ENCODE measurements at regions not wholly inside any gene's neighbourhood (a gene's known extent, or its start where the extent isn't known, plus 50 kb on each side); places are given as distances from the start of the nearest gene placed in this dataset.
A peak's percentile ranks its signal among the peaks of the same experiment; 100 is the strongest.

- no peak overlapping the region for H3K4me3 ChIP-seq
- no peak for TF ChIP-seq CTCF (IDR thresholded peaks at IDR 0.05; ENCODE audit: low read depth, low read length)
Observed at GRCh38 chrX:43582540-43582913, 73.6 kb upstream of the MAOA start.

DNA sequence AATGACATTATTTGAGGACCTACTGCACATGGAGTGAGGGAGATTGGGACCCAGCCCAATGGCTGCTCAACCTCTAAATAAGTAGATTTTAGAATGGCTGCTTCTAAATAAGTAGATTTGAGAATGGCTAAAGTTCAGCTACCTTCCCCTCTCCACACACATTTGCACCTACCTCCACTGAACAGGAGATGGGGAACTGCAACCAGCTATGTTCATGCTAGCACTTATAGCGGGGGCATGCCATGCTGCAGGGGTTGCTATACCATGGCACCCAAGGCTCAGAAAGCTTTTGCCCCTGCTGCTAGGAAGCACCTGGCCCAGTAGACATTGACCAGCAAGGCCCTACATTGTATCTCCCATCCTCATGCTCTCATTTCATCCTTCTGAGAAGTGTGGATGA, 70.2 kb upstream of the MAOA start:
- DNase-seq (ENCODE audit: low read depth in 1 of 2, low spot score in 1 of 2), result no peak
- no peaks in the 10 kb centered on the region for H3K4me1 ChIP-seq (ENCODE audit: low read depth)
- no peak for TF ChIP-seq CTCF (IDR thresholded peaks at IDR 0.05; ENCODE audit: low read depth, low read length)

More at GRCh38 chrX:43582540-43582913, 73.6 kb upstream of the MAOA start:
- no peaks in the 10 kb centered on the region for H3K27me3 ChIP-seq
- no peaks in the 10 kb centered on the region for H3K36me3 ChIP-seq
- no peaks in the 10 kb centered on the region for H3K9me3 ChIP-seq (ENCODE audit: low read depth)
- H3K4me1 ChIP-seq (ENCODE audit: low read depth), result no peaks in the 10 kb centered on the region
- H3K27ac ChIP-seq, result no peak overlapping the region
- no peak for DNase-seq (ENCODE audit: low read depth in 1 of 2, low spot score in 1 of 2)

GRCh38 chrX:43586830-43587229, 69.3 kb upstream of the MAOA start:
- no peaks in the 10 kb centered on the region for H3K27me3 ChIP-seq
- H3K27ac ChIP-seq, result no peak overlapping the region
- no peak for TF ChIP-seq CTCF (IDR thresholded peaks at IDR 0.05; ENCODE audit: low read depth, low read length)
- H3K4me3 ChIP-seq, result no peak overlapping the region
- H3K9me3 ChIP-seq (ENCODE audit: low read depth), result no peaks in the 10 kb centered on the region
- H3K36me3 ChIP-seq, result no peaks in the 10 kb centered on the region
- DNase-seq (ENCODE audit: low read depth in 1 of 2, low spot score in 1 of 2), result no peak
- H3K4me1 ChIP-seq (ENCODE audit: low read depth), result no peaks in the 10 kb centered on the region

More for the DNA sequence above, 70.2 kb upstream of the MAOA start:
- Histone ChIP-seq H3K4me3 (no peak overlapping the region), H3K27ac (no peak overlapping the region), H3K27me3 (no peaks in the 10 kb centered on the region), H3K36me3 (no peaks in the 10 kb centered on the region), H3K9me3 (ENCODE audit: low read depth) (no peaks in the 10 kb centered on the region)

- H3K4me1 ChIP-seq (ENCODE audit: low read depth), result no peaks in the 10 kb centered on the region
- H3K27me3 ChIP-seq, result no peaks in the 10 kb centered on the region
- peak in 1 of 2 donors; percentile 75 for DNase-seq (ENCODE audit: low read depth in 1 of 2, low spot score in 1 of 2)
- no peaks in the 10 kb centered on the region for H3K9me3 ChIP-seq (ENCODE audit: low read depth)
- H3K36me3 ChIP-seq, result no peaks in the 10 kb centered on the region
- no peak overlapping the region for H3K27ac ChIP-seq
- no peak for TF ChIP-seq CTCF (IDR thresholded peaks at IDR 0.05; ENCODE audit: low read depth, low read length)
- no peak overlapping the region for H3K4me3 ChIP-seq
Observed at GRCh38 chrX:43589735-43590134, 66.4 kb upstream of the MAOA start.

- Histone ChIP-seq H3K4me1 (ENCODE audit: low read depth) (no peaks in the 10 kb centered on the region), H3K36me3 (no peaks in the 10 kb centered on the region), H3K27me3 (no peaks in the 10 kb centered on the region), H3K4me3 (no peak overlapping the region), H3K9me3 (ENCODE audit: low read depth) (no peaks in the 10 kb centered on the region), H3K27ac (no peak overlapping the region)
- DNase-seq (ENCODE audit: low read depth in 1 of 2, low spot score in 1 of 2), result peak in 1 of 2 donors; percentile 69
- TF ChIP-seq CTCF (IDR thresholded peaks at IDR 0.05; ENCODE audit: low read depth, low read length), result no peak
Observed at GRCh38 chrX:43590150-43590549, 65.9 kb upstream of the MAOA start.

DNA sequence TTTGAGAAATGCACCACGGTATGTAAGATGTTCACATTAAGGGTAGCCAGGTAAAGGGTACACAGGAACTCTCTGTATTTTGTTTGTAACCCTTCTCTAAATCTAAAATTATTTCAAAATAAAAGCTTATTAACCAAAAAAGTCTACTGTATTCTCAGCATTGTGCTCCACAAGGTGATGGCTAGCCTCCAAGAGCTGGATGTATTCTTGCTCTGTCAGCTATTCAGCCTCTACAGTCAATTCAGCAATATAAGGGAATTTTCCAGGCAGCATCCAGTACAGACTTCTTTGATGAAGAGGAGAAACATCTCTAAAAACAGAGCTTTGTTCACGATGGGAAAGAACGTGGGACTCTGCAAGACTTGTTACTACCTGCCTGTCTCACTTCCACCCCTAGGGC, 63.5 kb upstream of the MAOA start:
- H3K27ac ChIP-seq, result no peak overlapping the region
- no peaks in the 10 kb centered on the region for H3K36me3 ChIP-seq
- no peak overlapping the region for H3K4me3 ChIP-seq
- H3K27me3 ChIP-seq, result no peaks in the 10 kb centered on the region
- TF ChIP-seq CTCF (IDR thresholded peaks at IDR 0.05; ENCODE audit: low read depth, low read length), result no peak
- no peaks in the 10 kb centered on the region for H3K4me1 ChIP-seq (ENCODE audit: low read depth)
- peak in 1 of 2 donors; percentile 26 for DNase-seq (ENCODE audit: low read depth in 1 of 2, low spot score in 1 of 2)
- no peaks in the 10 kb centered on the region for H3K9me3 ChIP-seq (ENCODE audit: low read depth)
